Sigmoid colon (tissue), 4 donors: ENCODE measurements at regions not wholly inside any gene's neighbourhood (a gene's known extent, or its start where the extent isn't known, plus 50 kb on each side); places are given as distances from the start of the nearest gene placed in this dataset.

Experiments
- CTCF ChIP-seq, 4 experiments: fragments of 450-650 bp in 3 of 4; fragments of 200-600 bp in 1 of 4; IDR thresholded peaks; one replicate each; pipeline ENCODE4 v1.5.1; 2016 to 2019; ENCODE audit warnings: antibody characterized with exemption in 4 of 4, mild to moderate bottlenecking in 3 of 4, moderate library complexity in 2 of 4
- EP300 ChIP-seq, 4 donors: sonication (generic); formaldehyde crosslinking; IDR thresholded peaks; one replicate each; pipeline ENCODE4 v1.6.1; 2017; ENCODE audit warnings: antibody characterized with exemption in 4 of 4
- POLR2A ChIP-seq, 2 donors: fragments of 450-650 bp; IDR thresholded peaks; one replicate each; pipeline ENCODE4 v1.6.1; 2016; ENCODE audit warnings: antibody characterized with exemption in 2 of 2, mild to moderate bottlenecking in 2 of 2, moderate library complexity in 2 of 2

- TF ChIP-seq CTCF (IDR thresholded peaks at IDR 0.05) (no peak), POLR2A (IDR thresholded peaks at IDR 0.05) (no peak), EP300 (IDR thresholded peaks at IDR 0.05) (no peak)
Observed at GRCh38 chr5:30041831-30042385, 1151.6 kb upstream of the CDH6 start.
